Glomerular visceral epithelial cell (primary cell): ENCODE measurements at regions not wholly inside any gene's neighbourhood (a gene's known extent, or its start where the extent isn't known, plus 50 kb on each side); places are given as distances from the start of the nearest gene placed in this dataset.

ENCODE experiments used
- DNase-seq: peaks from one replicate; pipeline ENCODE4 v3.0.0-alpha.2; 2016; ENCODE audit errors: extremely low spot score

- no peak for DNase-seq
Measured at GRCh38 chr12:68449196-68449595, 117.0 kb upstream of the MDM1 start.

- no peak for DNase-seq
Measured at GRCh38 chr12:68450947-68451260, 118.7 kb upstream of the MDM1 start.

- no peak for DNase-seq
Measured at GRCh38 chr12:68451261-68452077, 119.3 kb upstream of the MDM1 start.

- DNase-seq, result no peak
Measured at GRCh38 chr12:68452078-68452715, 120.0 kb upstream of the MDM1 start.

GRCh38 chr12:68453278-68453677 lies 121.1 kb upstream of the MDM1 start:
- DNase-seq, result no peak

- no peak for DNase-seq
Measured at GRCh38 chr12:68453876-68454275, 121.7 kb upstream of the MDM1 start.

GRCh38 chr12:68454892-68455291 lies 122.7 kb upstream of the MDM1 start:
- no peak for DNase-seq

GRCh38 chr12:68455691-68456345 lies 123.7 kb upstream of the MDM1 start:
- no peak for DNase-seq

GRCh38 chr12:68458866-68459265 lies 126.7 kb upstream of the MDM1 start:
- no peak for DNase-seq

- no peak for DNase-seq
Measured at GRCh38 chr12:68460236-68460635, 128.1 kb upstream of the MDM1 start.

- no peak for DNase-seq
Measured at GRCh38 chr12:68461645-68462044, 129.5 kb upstream of the MDM1 start.

- DNase-seq, result no peak
Measured at GRCh38 chr12:68462803-68463202, 130.6 kb upstream of the MDM1 start.

GRCh38 chr12:68465227-68465626 lies 133.1 kb upstream of the MDM1 start:
- no peak for DNase-seq

GRCh38 chr12:68467514-68467913 lies 135.4 kb upstream of the MDM1 start:
- no peak for DNase-seq

GRCh38 chr12:68468036-68468435 lies 135.9 kb upstream of the MDM1 start:
- DNase-seq, result no peak

- no peak for DNase-seq
Measured at GRCh38 chr12:68469113-68469512, 137.0 kb upstream of the MDM1 start.

- DNase-seq, result no peak
Measured at GRCh38 chr12:68470664-68471328, 138.6 kb upstream of the MDM1 start.

GRCh38 chr12:68474467-68475204 lies 136.1 kb upstream of the RAP1B start:
- no peak for DNase-seq

- no peak for DNase-seq
Measured at GRCh38 chr12:68476794-68477193, 133.9 kb upstream of the RAP1B start.

- no peak for DNase-seq
Measured at GRCh38 chr12:68477261-68477772, 133.4 kb upstream of the RAP1B start.

GRCh38 chr12:68477906-68478305 lies 132.8 kb upstream of the RAP1B start:
- DNase-seq, result no peak
